ENCODE measurements at regions not wholly inside any gene's neighbourhood (a gene's known extent, or its start where the extent isn't known, plus 50 kb on each side); places are given as distances from the start of the nearest gene placed in this dataset.

DNA sequence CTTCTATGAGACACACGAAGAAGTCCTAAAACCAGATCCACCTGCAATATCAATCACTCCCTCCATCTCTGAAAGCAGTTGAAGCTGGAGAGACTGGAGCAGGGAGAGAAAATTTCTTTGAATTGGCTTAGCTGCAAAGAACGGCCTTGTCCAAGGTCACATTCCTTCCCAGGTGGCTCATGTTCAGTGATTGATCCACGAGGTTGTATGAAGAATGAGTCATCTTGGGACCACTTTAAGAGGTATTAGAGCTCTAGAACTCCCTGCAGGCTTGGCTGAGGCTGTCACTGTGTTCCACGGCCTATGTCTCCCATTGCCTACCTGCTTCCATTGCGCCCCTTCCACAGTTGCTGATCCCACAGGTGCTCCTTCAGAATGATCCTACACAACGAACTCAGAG, 68.2 kb downstream of the HMHB1 start:
- no peak for DNase-seq (ENCODE audit: low spot score)
- TF ChIP-seq CTCF (IDR thresholded peaks at IDR 0.05; ENCODE audit: extremely low read depth, missing control alignments) = no peak

GRCh38 chr5:143882520-143882919, 70.6 kb downstream of the HMHB1 start:
- DNase-seq (ENCODE audit: low spot score) = no peak
- TF ChIP-seq CTCF (IDR thresholded peaks at IDR 0.05; ENCODE audit: extremely low read depth, missing control alignments) = no peak

DNA sequence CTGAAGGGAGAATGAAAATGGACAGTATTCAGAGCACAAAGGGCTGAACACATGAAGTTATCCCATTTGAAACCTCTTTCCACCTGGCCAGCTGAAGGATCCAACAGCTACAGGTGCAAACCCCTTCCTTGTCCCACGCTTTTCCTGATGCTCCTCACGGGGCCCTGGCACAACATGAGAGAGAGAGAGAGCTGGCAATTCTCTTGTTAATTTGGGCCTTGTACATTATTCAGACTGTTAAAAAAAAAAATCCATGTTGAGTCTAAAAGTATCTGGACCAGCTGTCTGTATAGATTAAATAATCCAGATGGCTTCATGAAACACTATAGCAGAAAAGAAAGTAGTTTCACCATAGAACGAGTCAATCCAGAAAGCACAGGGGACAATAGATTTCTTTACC, 74.1 kb downstream of the HMHB1 start:
- no peak for DNase-seq (ENCODE audit: low spot score)
- TF ChIP-seq CTCF (IDR thresholded peaks at IDR 0.05; ENCODE audit: extremely low read depth, missing control alignments) = no peak

DNA sequence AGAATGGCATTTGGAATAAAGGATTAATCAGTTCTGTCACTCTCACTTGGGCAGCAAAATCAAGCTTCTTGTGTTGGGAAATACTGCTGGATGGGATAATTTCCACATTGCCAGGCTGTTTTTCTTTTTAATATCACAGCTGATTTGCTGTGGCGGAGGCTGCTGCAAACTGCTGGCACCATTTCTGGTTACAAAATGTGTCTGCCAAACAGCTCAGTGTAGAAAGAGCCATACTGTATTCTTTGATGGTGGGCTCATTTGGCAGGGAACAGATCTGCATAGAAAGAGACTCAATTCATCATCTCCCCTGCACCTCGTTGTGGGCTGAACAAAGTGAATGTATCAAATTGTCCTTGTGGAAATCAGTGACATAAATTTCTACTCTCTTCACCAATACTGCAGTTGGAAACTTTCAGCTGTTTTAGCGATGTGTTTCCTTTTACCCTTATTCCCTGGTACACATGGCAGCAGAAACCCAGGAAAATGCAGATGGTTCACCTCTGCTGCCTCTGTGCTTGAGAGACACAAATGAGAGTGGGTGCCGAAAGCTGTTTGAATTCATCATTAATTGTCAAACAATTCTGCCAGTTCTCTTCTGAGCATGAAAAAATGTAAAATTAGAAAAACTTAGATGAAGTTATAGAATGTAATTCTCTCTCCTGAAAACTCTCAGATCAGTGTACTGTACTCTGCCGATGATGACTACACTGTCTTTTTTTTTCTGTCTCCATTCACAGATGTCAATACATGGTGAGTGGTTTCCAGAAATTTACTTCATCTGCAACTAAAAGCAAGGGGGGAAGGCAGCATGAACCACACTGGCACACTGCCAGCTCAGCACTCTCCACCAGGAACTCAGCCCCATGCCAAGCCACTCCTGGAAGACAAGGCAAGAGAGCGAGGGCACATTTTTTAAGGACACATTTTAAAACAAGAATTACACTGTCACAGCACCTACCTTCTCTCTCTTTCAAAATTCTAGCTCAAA, 75.0 kb downstream of the HMHB1 start:
- TF ChIP-seq CTCF (IDR thresholded peaks at IDR 0.05; ENCODE audit: extremely low read depth, missing control alignments) = no peak
- DNase-seq (ENCODE audit: low spot score) = no peak

DNA sequence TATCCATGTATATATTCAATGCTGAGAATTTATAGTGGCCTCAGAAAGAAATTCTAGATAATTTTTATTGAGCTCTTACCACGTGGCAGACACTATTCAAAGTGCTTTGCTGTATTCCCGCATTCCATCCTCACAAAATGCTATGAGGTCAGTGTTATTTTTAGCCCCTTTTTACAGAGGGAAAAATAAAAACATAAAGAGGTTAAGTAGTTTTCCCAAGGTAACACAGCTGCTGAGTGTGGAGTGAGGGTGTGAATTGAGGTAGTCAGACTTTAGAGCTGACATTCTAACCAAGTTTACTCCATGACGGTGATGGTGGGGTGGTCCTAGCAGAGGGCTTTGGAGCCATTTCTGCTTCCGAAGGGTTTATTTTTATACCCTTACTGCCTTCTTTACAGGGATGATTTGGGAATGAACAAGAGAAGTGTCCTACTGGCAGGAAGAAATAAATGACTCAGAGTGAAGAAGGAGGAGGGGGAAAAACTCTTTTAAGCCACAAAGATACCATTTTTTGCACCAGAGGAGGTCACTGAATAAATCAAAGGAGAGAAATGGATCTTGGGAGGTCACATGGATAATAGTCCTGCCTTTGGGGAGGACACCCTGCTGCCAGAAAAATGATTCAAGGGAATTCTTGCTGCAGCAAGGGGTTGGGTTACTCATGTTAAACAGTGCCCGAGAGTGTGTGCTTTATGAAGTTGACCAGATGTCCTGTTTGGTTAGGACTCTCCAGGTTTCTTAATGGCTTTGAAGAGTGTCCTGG, 76.1 kb downstream of the HMHB1 start:
- TF ChIP-seq CTCF (IDR thresholded peaks at IDR 0.05; ENCODE audit: extremely low read depth, missing control alignments) = no peak
- no peak for DNase-seq (ENCODE audit: low spot score)

DNA sequence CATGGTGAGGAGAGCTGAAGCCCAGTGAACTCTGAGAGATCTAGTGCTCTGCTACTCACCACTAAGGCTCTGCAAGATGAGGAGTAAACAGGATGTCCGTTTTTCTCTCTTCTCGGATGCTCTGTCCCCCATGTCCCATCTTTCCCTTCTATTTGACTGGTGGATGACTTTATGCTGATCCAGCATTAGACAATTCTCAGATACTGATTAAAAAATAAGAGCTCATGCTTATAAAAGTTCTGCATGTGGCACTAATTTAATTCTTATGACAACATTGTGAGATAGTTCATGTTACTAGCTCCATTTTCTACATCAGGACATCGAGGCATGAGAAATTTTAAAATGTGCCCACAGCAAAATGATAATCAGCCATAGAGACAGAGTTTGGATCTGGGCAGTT, 77.0 kb downstream of the HMHB1 start:
- no peak for TF ChIP-seq CTCF (IDR thresholded peaks at IDR 0.05; ENCODE audit: extremely low read depth, missing control alignments)
- DNase-seq (ENCODE audit: low spot score) = no peak

GRCh38 chr5:143889986-143890385, 78.0 kb downstream of the HMHB1 start:
- TF ChIP-seq CTCF (IDR thresholded peaks at IDR 0.05; ENCODE audit: extremely low read depth, missing control alignments) = no peak
- DNase-seq (ENCODE audit: low spot score) = no peak

All from GM20000 (cell line).